Activated naive CD4-positive, alpha-beta T cell treated with Interleukin-2 at 50 U/mL for 16 hours (primary cell): ENCODE measurements at regions not wholly inside any gene's neighbourhood (a gene's known extent, or its start where the extent isn't known, plus 50 kb on each side); places are given as distances from the start of the nearest gene placed in this dataset.

Experiments used
- DNase-seq: peaks from one replicate; pipeline ENCODE4 v3.0.0-alpha.2; 2020

- no peak for DNase-seq
These were observed 374.9 kb upstream of the TNC start for GRCh38 chr9:115492869-115493268.

GRCh38 chr9:115494393-115494792 lies 376.4 kb upstream of the TNC start:
- DNase-seq: no peak

DNA sequence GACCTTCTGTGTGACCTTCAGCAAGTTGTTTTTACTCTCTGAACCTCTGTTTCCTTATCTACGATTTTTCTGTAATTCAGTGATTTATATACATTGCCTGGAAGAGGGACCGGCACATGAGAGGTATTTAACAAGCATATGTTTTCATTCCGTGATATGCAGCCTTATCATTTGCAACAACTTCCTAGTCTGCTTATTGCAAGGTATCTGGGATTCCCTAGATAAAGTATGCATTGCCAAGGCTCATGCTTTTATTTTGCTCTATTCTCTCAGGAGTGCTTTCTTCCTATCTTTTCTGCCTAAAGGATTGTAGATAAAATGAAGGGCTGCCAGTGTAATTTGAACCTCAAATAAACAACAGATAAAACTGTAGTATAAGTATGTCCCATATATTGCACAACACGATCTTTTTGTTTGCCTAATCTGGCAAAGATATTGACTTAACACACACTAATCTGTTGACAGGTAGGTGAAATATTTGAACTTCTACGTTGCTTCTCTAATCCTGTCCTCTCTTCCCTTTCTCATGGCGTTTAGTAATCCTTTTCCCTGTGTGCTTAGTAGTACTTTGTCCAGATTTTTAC lies 377.2 kb upstream of the TNC start:
- no peak for DNase-seq

GRCh38 chr9:115495836-115496235 lies 377.9 kb upstream of the TNC start:
- DNase-seq: no peak

DNA sequence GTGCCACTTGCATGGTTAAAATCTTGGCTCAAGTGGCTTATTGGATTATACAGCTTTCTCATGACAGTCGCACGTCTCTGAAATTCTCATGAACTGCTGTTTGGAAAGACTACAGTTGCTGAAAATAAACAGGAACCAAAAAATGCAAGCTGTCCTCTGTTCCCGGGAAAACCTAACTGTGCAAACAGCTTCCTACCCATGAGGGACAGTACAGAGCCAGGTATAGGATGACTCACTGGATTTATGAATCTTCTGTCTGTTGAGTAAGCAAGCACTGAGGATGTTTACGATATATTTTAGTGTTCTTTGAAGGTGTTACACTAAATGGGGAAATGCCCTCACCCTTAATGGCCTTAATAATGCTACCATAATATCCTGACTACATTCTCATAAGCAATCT lies 380.3 kb upstream of the TNC start:
- no peak for DNase-seq

DNA sequence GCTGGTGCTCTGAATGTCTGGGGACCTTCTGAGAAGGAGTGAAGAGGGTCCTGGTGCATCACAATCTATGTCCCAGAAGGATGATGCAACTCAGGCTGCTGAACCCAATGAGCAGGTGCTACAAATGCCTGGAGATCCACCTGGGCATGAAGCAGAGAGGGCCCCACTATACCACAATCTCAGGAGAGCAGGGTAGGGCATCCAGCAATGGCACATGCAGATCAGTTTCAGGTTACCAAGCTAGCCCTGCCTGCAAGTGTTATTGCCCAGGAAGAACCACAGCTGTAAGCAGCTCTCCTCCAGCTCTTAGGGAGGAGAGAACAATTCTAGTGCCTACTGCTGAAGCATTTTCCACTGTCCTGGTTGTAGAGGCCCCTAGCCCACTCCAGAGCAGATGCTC lies 389.2 kb upstream of the TNC start:
- DNase-seq: no peak

- no peak for DNase-seq
These were observed 395.2 kb upstream of the TNC start for GRCh38 chr9:115513148-115513547.

DNA sequence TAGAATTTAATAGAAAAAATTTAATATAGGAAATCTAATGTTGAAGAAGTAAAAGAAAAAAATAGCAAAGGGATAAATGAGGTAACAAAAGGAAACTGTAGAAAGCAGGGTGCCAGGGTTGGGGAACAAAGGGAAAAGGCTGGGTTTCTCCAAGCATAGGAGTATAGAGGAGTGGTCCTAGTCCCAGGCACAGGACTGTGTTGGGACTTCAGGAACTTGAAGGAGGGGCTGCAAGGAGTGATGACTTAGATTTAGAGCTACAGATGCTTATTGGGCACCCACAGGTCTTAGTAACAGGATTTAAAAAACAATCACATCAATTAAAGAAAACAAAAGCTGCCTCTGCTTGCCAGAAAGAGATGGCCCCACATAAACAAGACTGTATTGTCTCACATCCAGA lies 396.5 kb upstream of the TNC start:
- DNase-seq: no peak

- no peak for DNase-seq
These were observed 399.5 kb upstream of the TNC start for GRCh38 chr9:115517335-115518075.

DNA sequence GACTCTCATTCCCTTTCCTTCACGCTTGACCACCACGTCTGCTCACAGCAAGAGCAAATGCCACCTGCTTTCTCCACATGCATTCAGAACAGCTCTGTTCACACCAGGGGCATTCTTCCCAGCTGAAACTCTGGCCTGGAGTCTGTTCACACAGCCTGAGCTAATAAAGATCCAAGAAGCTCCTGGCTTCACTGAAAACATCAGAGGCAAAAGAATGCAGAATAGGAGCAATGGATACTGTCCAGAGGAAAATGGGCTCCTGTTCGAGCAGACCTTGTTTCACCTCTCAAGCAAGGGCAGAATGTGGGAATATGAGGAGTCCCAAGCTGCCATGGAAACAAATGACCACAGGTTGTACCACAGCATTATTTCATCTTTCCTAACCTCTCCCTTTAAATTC lies 402.7 kb upstream of the TNC start:
- no peak for DNase-seq

GRCh38 chr9:115522912-115523311 lies 405.0 kb upstream of the TNC start:
- DNase-seq: no peak

DNA sequence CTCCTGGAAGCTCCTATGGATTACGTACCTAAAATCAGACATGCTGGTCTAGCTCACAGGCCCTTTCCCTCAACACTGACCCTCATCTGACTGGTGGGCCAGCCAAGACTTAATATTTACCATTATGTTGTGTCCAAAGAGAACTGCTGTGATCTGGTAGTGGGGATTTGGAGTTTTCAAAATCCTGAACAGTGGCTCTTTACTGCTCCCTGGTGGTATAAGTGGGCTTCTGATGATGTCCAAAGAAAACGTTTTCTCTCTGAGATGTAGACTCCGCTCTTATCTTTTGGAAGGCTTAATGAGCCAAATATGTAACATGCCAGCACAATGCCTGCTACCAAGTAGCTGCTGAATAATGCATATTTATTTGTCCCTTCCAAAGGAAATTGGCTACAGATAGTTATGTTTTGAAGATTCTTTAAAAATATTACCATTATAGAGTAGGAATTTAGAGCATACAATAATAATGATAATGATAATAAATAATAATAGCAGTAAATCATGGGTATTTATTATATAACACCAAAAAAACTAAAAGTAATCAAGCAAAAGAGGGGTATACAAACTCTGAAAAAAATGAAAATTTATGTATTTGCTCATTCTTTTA lies 406.6 kb upstream of the TNC start:
- no peak for DNase-seq

DNA sequence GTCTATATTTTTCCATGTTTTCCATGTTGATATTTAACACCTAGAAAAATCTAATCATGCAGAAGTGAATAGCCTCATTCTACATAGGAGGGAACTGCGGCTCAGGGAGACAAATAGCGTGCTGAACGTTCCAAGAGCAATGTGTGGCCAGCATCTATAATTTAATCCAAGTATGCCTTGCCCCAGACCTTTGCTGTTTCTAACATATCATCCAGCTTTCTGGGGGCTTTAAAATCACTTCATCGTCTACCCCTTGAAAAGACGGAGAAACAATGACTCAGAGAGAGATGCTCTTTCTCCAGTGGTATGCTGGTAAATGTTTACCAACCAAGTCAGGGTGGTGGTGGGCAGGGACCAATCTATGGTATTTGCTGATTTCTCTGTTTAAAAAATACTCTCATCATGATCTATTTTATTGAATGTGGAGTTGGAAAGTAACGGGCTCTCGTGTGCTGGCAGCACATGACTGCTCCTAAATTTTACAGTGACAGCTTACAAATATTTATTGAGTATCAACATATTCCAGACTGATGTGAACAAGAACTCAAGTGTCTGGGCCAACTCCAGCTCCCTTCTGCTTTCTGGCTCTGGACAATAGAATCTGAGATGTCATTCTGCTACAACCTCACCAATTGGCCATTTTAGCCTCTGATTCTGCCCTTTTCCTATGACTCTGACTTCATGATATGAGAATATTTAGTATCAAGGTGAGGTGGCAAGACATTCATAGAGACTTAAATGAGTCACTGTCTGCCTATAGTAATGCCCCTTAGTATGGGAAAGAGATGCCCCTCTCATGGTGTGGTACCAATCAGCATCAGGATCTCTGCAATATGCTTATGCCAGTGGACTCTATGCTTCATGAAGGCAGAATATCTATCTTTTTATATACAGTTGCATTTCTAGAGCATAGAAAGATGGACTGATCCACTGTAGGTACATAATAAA lies 407.4 kb upstream of the TNC start:
- no peak for DNase-seq

GRCh38 chr9:115531410-115532125 lies 413.6 kb upstream of the TNC start:
- no peak for DNase-seq

DNA sequence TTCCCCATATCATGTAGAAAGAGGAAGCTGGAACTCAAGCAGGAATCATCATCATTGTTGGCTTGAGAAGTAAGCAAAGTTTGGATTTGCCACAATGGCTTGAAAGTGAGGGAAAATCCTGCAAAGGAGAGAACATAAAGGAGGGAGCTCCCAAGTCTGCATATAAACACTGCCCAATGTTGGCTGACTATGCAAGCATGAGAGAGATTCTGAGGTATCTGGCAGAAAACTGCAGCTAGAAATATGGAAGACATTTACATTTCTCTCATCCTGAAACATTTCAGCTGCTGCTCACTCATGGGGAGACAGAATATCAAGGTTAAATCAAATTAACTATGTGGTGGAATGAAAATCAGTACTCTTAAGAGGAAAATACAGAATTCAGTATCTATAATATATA lies 415.6 kb upstream of the TNC start:
- DNase-seq: no peak

GRCh38 chr9:115540091-115540490 lies 422.1 kb upstream of the TNC start:
- no peak for DNase-seq

GRCh38 chr9:115543511-115543910 lies 425.6 kb upstream of the TNC start:
- DNase-seq: no peak

DNA sequence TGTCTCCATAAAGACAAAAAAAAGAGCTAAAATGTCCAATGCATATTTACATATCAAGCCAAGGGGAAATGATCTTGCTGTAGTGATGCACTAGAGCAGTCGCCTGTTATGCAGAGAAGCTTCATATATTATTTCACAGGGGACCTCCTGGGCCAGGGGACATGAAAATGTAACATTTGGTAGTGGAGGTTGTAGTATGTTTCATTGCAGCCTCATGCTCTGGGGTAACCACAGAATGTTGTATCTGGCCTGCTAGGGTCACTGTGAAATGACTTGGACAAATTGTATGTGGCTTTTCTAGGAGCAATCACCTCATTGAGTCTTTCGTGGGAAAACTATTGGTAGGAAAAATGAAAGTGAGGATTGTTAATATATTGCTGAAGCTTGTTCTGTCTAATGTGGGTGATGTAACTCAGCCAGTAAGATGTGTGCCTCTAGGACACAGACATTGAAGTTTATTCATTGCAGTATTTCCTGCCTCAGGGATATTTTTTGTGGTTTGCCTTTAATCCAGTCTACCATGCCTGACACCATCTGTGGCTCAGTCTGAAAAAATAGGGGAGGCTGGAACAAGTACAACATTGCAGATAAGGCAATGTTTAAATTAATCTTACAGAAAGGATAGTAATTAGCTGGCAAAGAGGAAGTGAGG lies 430.8 kb upstream of the TNC start:
- DNase-seq: no peak

DNA sequence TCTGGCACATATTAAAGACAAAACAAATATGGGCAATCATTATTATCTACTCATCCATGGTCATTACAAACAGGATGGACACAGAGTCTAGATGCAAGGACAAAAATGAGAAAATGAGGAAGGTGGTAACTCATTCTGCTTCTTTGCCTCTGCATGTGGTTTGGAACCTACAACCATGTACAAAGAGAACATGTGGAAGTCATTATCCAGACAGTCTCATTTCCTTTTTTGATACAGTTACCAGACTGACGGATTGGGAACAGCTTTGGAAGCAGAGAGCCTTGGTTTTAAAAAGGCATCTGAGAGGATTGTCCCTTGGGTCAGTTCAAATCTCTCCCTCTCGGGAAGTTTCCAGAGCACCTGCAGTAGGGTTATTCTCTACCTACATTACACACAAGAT lies 433.4 kb upstream of the TNC start:
- no peak for DNase-seq

- DNase-seq: no peak
These were observed 435.3 kb upstream of the TNC start for GRCh38 chr9:115553060-115553773.

GRCh38 chr9:115556432-115556831 lies 438.5 kb upstream of the TNC start:
- DNase-seq: no peak

DNA sequence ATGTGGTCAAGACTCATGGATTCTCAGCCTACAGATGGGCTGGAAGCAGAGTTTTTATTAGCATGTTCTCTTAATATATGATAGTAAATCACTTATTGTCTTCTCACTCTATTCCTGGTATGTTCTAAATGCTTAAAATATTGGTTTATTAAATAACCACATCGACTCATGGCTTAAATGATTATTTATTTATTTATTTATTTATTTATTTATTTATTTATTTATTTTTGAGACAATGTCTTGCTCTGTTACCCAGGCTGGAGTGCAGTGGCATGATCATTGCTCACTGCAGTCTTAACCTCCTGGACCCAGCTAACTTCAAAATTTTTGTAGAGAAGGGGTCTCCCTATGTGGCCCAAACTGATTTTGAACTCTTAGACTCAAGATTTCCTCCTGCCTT lies 457.2 kb upstream of the TNC start:
- DNase-seq: no peak
